ENCODE measurements at regions not wholly inside any gene's neighbourhood (a gene's known extent, or its start where the extent isn't known, plus 50 kb on each side); places are given as distances from the start of the nearest gene placed in this dataset.
"Not testable (repeated sequence)": the region's sequence is repeated elsewhere in the genome, so short reads cannot be mapped to it uniquely, and the experiment has no call there.

GRCh38 chr5:177891547-177892356 is 104.3 kb downstream of the PROP1 start:
- TF ChIP-seq EZH2 (IDR thresholded peaks at IDR 0.05); POLR2AphosphoS5 (IDR thresholded peaks at IDR 0.05; ENCODE audit: borderline replicate concordance, low read depth, low read length): not testable (repeated sequence)

Data from SK-N-MC (cell line).